GM10248 (cell line): ENCODE measurements at regions not wholly inside any gene's neighbourhood (a gene's known extent, or its start where the extent isn't known, plus 50 kb on each side); places are given as distances from the start of the nearest gene placed in this dataset.

Experiments
- CTCF ChIA-PET: fragments of 300-600 bp; sonication (Branson Sonifier 250); formaldehyde crosslinking; extraction: SDS; loops from one replicate; lab custom pipeline; 2021; ENCODE audit warnings: antibody characterized with exemption; lab: Yijun Ruan, JAX
- POLR2A ChIA-PET: fragments of 350-650 bp; sonication (Branson Sonifier 250); formaldehyde crosslinking; extraction: SDS; loops from one replicate; lab custom pipeline; 2020; ENCODE audit warnings: antibody characterized with exemption; lab: Yijun Ruan, JAX
- DNase-seq: peaks from one replicate; pipeline ENCODE4 v3.0.0; 2012; ENCODE audit errors: extremely low spot score
- CTCF ChIP-seq: IDR thresholded peaks from 2 replicates; pipeline ENCODE4 v1.5.1; 2012; ENCODE audit warnings: mild to moderate bottlenecking, low read depth; ENCODE audit errors: extremely low read depth, missing control alignments, control extremely low read depth

DNA sequence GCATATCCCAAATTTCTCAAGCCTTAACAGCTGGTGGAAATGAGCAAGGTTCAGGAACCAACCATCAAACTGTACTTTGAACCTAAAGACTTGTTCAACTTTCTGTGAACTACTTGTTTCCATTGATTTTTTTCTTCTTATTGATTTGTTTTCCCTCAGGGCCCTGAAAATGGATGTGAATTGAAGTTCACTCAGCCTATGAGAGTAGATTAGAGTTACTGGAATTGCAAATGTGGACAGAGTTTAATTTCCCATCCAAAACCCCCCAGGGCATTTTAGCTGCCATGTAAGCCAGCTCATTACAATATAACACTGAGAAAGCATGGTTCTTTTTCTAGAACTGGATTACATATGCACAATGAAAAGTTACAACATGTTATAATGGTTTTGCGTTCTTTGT, 1105.7 kb downstream of the REEP3 start:
- no peak for TF ChIP-seq CTCF
- ChIA-PET POLR2A (no interaction called here), CTCF (interaction anchor here (1.3 kb wide), 1 partner anchor 10 kb away, joined by 4 read pairs; no protein-coding TSS in a partner anchor)
- no peak for DNase-seq

DNA sequence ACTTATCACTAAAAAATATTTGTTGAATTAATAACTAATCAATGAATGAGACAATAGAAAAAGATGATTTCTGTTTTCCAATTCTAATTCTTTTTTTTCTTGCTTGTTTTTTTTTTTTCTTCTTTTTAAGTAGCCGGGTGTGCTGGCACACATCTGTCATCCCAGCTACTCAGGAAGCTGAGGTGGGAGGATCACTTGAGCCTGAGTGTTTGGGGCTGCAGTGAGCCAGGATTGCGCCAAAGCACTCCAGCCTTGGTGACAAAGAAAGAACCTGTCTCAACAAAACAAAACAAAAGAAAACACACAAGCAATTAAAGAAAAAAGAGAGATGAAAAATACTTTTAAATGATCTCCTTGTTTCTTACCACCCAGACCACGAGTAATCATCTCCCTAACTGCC, 1109.3 kb downstream of the REEP3 start:
- no peak for TF ChIP-seq CTCF
- DNase-seq = no peak
- POLR2A ChIA-PET = no interaction called here
- CTCF ChIA-PET = no interaction called here

- no peak for TF ChIP-seq CTCF
- no peak for DNase-seq
- ChIA-PET POLR2A (no interaction called here), CTCF (no interaction called here)
Measured at GRCh38 chr10:64635906-64636305, 1114.7 kb downstream of the REEP3 start.

DNA sequence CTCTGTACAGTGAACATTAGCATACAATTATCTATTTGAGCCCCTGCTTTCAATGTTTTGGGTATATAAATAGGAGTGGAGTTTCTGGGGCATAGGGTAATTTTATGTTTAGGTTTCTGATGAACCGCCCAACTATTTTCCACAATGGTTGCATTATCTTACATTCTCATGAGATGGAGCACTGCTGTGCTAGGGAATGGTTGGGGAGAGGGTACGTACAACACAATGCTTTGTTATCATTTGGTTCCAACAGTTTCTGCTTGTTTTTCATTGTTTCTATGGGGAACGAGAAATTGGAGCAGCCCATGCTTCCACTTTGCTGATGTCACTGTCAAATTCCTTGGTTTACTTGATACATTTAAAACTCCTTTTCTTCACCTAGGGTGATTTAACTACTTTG, 1115.3 kb downstream of the REEP3 start:
- no peak for TF ChIP-seq CTCF
- ChIA-PET CTCF (no interaction called here), POLR2A (no interaction called here)

GRCh38 chr10:64637939-64638338, 1116.7 kb downstream of the REEP3 start:
- POLR2A ChIA-PET = no interaction called here
- no peak for TF ChIP-seq CTCF
- no peak for DNase-seq
- CTCF ChIA-PET = no interaction called here

More for the DNA sequence above, 1115.3 kb downstream of the REEP3 start:
- no peak for DNase-seq

- ChIA-PET POLR2A (no interaction called here), CTCF (no interaction called here)
- no peak for DNase-seq
- no peak for TF ChIP-seq CTCF
Measured at GRCh38 chr10:64648915-64649314, 1127.7 kb downstream of the REEP3 start.

DNA sequence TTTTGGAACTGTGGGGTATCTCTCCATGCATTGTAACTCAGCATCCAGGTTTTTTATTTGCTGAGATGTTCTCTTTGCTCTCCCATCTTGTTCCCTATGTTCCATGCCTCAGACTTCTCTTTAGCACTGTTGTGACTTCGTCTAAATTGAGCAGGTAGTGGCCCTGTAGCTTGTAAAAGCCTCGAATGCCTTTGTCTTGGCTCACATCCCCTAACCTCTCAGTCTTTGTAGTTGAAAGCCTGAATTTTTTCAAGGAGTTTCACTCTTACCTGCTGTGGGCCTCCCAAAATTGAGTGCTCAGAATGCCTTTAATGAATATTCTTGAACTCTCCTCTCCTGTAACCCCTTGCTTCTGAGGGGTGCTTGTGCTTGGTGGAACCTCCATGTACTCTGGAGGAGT, 1137.3 kb downstream of the REEP3 start:
- DNase-seq = no peak
- no peak for TF ChIP-seq CTCF
- ChIA-PET CTCF (interaction anchor here (1.0 to 1.8 kb wide), 3 partner anchors 8 to 20 kb away, joined by 3 to 4 read pairs (median 4); no protein-coding TSS in a partner anchor), POLR2A (no interaction called here)
